ENCODE measurements at regions not wholly inside any gene's neighbourhood (a gene's known extent, or its start where the extent isn't known, plus 50 kb on each side); places are given as distances from the start of the nearest gene placed in this dataset.

DNA sequence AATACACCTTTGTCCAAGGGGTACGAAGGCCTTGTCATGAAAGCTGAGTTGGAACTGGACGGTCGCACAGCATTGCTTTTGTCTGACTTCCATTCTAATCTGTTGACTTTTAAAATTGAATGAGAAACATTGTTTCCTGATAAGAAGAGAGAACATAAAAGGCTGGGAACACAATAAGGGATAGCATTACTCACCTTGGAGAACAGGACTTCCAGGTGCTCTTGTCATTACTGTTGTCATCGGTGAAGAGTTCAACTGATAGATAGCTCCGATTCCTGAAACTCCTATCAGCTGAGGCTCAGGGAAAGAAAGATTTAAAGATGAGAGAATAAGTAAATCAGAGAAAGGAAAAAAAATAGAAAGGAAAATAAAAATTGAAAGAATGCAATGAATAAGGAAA, 351.1 kb downstream of the KCNJ2 start:
- TF ChIP-seq POLR2A (IDR thresholded peaks at IDR 0.05; ENCODE audit: low read depth, low read length), result no peak
- TF ChIP-seq POLR2AphosphoS5 (IDR thresholded peaks at IDR 0.05; ENCODE audit: low read depth, low read length), result no peak
- TF ChIP-seq TAF1 (IDR thresholded peaks at IDR 0.05; ENCODE audit: borderline replicate concordance, low read depth, low read length), result no peak
